Mammary epithelial cell (primary cell): ENCODE measurements at regions not wholly inside any gene's neighbourhood (a gene's known extent, or its start where the extent isn't known, plus 50 kb on each side); places are given as distances from the start of the nearest gene placed in this dataset.

Source experiments
- CTCF ChIP-seq, 2 donors: IDR thresholded peaks in 1 of 2; conservative IDR thresholded peaks in 1 of 2; 2 replicates each; pipeline ENCODE4 v1.5.1; 2011 to 2012; ENCODE audit warnings: inconsistent platforms in 2 of 2, low read length in 2 of 2, mild to moderate bottlenecking in 2 of 2, control low read depth in 1 of 2, low read depth in 1 of 2; ENCODE audit not compliant: insufficient read depth in 1 of 2; ENCODE audit errors: extremely low read depth in 1 of 2
- EZH2 ChIP-seq: IDR thresholded peaks from 2 replicates; pipeline ENCODE4 v1.6.1; 2012; ENCODE audit warnings: low read length, inconsistent platforms, borderline replicate concordance

GRCh38 chr5:145014109-145014508 lies 821.0 kb downstream of the PRELID2 start:
- no peak for TF ChIP-seq CTCF (conservative IDR thresholded peaks at IDR 0.05 in 1 of 2, IDR thresholded peaks at IDR 0.05 in 1 of 2; ENCODE audit: extremely low read depth in 1 of 2, insufficient read depth in 1 of 2, low read depth in 1 of 2, low read length in 2 of 2)
- no peak for TF ChIP-seq EZH2
